HEK293 (cell line): ENCODE measurements at regions not wholly inside any gene's neighbourhood (a gene's known extent, or its start where the extent isn't known, plus 50 kb on each side); places are given as distances from the start of the nearest gene placed in this dataset.

Experiments
- BCL6B ChIP-seq: fragments of 450-650 bp; formaldehyde crosslinking; IDR thresholded peaks from 2 replicates; pipeline ENCODE4 v1.5.1; 2017; ENCODE audit warnings: missing biosample characterization, missing genetic modification characterization
- PRDM6 ChIP-seq: fragments of 450-650 bp; formaldehyde crosslinking; IDR thresholded peaks from 2 replicates; pipeline ENCODE4 v1.5.1; 2017; ENCODE audit warnings: missing biosample characterization, missing genetic modification characterization
- RBAK ChIP-seq: fragments of 450-650 bp; formaldehyde crosslinking; IDR thresholded peaks from 2 replicates; pipeline ENCODE4 v1.5.1; 2016; ENCODE audit warnings: missing biosample characterization, missing genetic modification characterization
- SP2 ChIP-seq: fragments of 450-650 bp; formaldehyde crosslinking; IDR thresholded peaks from 2 replicates; pipeline ENCODE4 v1.5.1; 2016; ENCODE audit warnings: missing biosample characterization, missing genetic modification characterization
- SP3 ChIP-seq: fragments of 450-650 bp; formaldehyde crosslinking; IDR thresholded peaks from 2 replicates; pipeline ENCODE4 v1.5.1; 2016; ENCODE audit warnings: missing biosample characterization, missing genetic modification characterization
- ZBTB48 ChIP-seq: fragments of 450-650 bp; formaldehyde crosslinking; IDR thresholded peaks from 2 replicates; pipeline ENCODE4 v1.5.1; 2016; ENCODE audit warnings: missing biosample characterization, missing genetic modification characterization
- ZBTB6 ChIP-seq: fragments of 450-650 bp; formaldehyde crosslinking; IDR thresholded peaks from 2 replicates; pipeline ENCODE4 v1.5.1; 2017; ENCODE audit warnings: missing biosample characterization, missing genetic modification characterization
- ZNF114 ChIP-seq: fragments of 450-650 bp; formaldehyde crosslinking; IDR thresholded peaks from 2 replicates; pipeline ENCODE4 v1.5.0; 2017; ENCODE audit warnings: missing biosample characterization, missing genetic modification characterization
- ZNF133 ChIP-seq: fragments of 450-650 bp; formaldehyde crosslinking; IDR thresholded peaks from 2 replicates; pipeline ENCODE4 v1.5.1; 2016; ENCODE audit warnings: missing biosample characterization, missing genetic modification characterization
- ZNF157 ChIP-seq: fragments of 450-650 bp; formaldehyde crosslinking; IDR thresholded peaks from 2 replicates; pipeline ENCODE4 v1.5.1; 2016; ENCODE audit warnings: missing biosample characterization, missing genetic modification characterization
- ZNF169 ChIP-seq: fragments of 450-650 bp; formaldehyde crosslinking; IDR thresholded peaks from 2 replicates; pipeline ENCODE4 v1.5.1; 2016; ENCODE audit warnings: missing biosample characterization, missing genetic modification characterization
- ZNF174 ChIP-seq: fragments of 450-650 bp; formaldehyde crosslinking; IDR thresholded peaks from 2 replicates; pipeline ENCODE4 v1.5.0; 2017; ENCODE audit warnings: missing biosample characterization, mild to moderate bottlenecking, missing genetic modification characterization
- ZNF214 ChIP-seq: fragments of 450-650 bp; formaldehyde crosslinking; IDR thresholded peaks from 2 replicates; pipeline ENCODE4 v1.5.1; 2017; ENCODE audit warnings: missing biosample characterization, mild to moderate bottlenecking, missing genetic modification characterization, borderline replicate concordance
- ZNF280D ChIP-seq: fragments of 450-650 bp; formaldehyde crosslinking; IDR thresholded peaks from 2 replicates; pipeline ENCODE4 v1.5.1; 2016; ENCODE audit warnings: missing biosample characterization, missing genetic modification characterization
- ZNF335 ChIP-seq: fragments of 450-650 bp; formaldehyde crosslinking; conservative IDR thresholded peaks from 2 replicates; pipeline ENCODE4 v1.5.1; 2016; ENCODE audit warnings: missing biosample characterization, missing genetic modification characterization
- ZNF391 ChIP-seq: fragments of 450-650 bp; formaldehyde crosslinking; IDR thresholded peaks from 2 replicates; pipeline ENCODE4 v1.5.1; 2016; ENCODE audit warnings: low read depth, missing biosample characterization, missing genetic modification characterization, borderline replicate concordance
- ZNF404 ChIP-seq: fragments of 450-650 bp; formaldehyde crosslinking; IDR thresholded peaks from 2 replicates; pipeline ENCODE4 v1.5.1; 2017; ENCODE audit warnings: missing biosample characterization, missing genetic modification characterization
- ZNF433 ChIP-seq: fragments of 450-650 bp; formaldehyde crosslinking; IDR thresholded peaks from 2 replicates; pipeline ENCODE4 v1.5.1; 2016; ENCODE audit warnings: missing biosample characterization, missing genetic modification characterization, low read depth
- ZNF521 ChIP-seq: fragments of 450-650 bp; formaldehyde crosslinking; IDR thresholded peaks from 2 replicates; pipeline ENCODE4 v1.5.1; 2017; ENCODE audit warnings: missing biosample characterization, mild to moderate bottlenecking, missing genetic modification characterization
- ZNF560 ChIP-seq: fragments of 450-650 bp; formaldehyde crosslinking; IDR thresholded peaks from 2 replicates; pipeline ENCODE4 v1.5.1; 2017; ENCODE audit warnings: missing biosample characterization, missing genetic modification characterization, borderline replicate concordance
- ZNF624 ChIP-seq: fragments of 450-650 bp; formaldehyde crosslinking; IDR thresholded peaks from 2 replicates; pipeline ENCODE4 v1.5.1; 2017; ENCODE audit warnings: missing biosample characterization, missing genetic modification characterization
- ZNF785 ChIP-seq: fragments of 450-650 bp; formaldehyde crosslinking; IDR thresholded peaks from 2 replicates; pipeline ENCODE4 v1.5.1; 2016; ENCODE audit warnings: missing biosample characterization, missing genetic modification characterization
- TF ChIP-seq, protein P1 (sequence below): fragments of 450-650 bp; formaldehyde crosslinking; IDR thresholded peaks from 2 replicates; pipeline ENCODE4 v1.5.1; 2017; ENCODE audit warnings: missing biosample characterization, mild to moderate bottlenecking, missing genetic modification characterization, moderate library complexity
- TF ChIP-seq, protein P2 (sequence below): fragments of 450-650 bp; formaldehyde crosslinking; IDR thresholded peaks from 2 replicates; pipeline ENCODE4 v1.5.1; 2016; ENCODE audit warnings: missing biosample characterization, missing genetic modification characterization, low read depth
- TF ChIP-seq, protein P3 (sequence below): fragments of 450-650 bp; formaldehyde crosslinking; IDR thresholded peaks from 2 replicates; pipeline ENCODE4 v1.5.1; 2017; ENCODE audit warnings: missing biosample characterization, missing genetic modification characterization
- TF ChIP-seq, protein P4 (sequence below): fragments of 450-650 bp; formaldehyde crosslinking; IDR thresholded peaks from 2 replicates; pipeline ENCODE4 v1.5.1; 2017; ENCODE audit warnings: missing biosample characterization, missing genetic modification characterization

- TF ChIP-seq ZNF785: no peak
- TF ChIP-seq, protein P1, sequence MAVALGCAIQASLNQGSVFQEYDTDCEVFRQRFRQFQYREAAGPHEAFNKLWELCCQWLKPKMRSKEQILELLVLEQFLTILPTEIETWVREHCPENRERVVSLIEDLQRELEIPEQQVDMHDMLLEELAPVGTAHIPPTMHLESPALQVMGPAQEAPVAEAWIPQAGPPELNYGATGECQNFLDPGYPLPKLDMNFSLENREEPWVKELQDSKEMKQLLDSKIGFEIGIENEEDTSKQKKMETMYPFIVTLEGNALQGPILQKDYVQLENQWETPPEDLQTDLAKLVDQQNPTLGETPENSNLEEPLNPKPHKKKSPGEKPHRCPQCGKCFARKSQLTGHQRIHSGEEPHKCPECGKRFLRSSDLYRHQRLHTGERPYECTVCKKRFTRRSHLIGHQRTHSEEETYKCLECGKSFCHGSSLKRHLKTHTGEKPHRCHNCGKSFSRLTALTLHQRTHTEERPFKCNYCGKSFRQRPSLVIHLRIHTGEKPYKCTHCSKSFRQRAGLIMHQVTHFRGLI (tag by site-specific recombination): no peak
- TF ChIP-seq ZNF214 (tag by site-specific recombination): no peak
- TF ChIP-seq ZNF174 (tag by site-specific recombination): no peak
- no peak for TF ChIP-seq ZNF521 (tag by site-specific recombination)
- TF ChIP-seq ZNF391 (tag by site-specific recombination): 0 out of 2 replicates have a peak, but pooled peaks have one; percentile 17
- no peak for TF ChIP-seq PRDM6 (tag by site-specific recombination)
- no peak for TF ChIP-seq ZBTB6
- TF ChIP-seq ZNF133 (tag by site-specific recombination): no peak
- no peak for TF ChIP-seq ZNF114 (tag by site-specific recombination)
- no peak for TF ChIP-seq ZBTB48 (tag by site-specific recombination)
- TF ChIP-seq, protein P2, sequence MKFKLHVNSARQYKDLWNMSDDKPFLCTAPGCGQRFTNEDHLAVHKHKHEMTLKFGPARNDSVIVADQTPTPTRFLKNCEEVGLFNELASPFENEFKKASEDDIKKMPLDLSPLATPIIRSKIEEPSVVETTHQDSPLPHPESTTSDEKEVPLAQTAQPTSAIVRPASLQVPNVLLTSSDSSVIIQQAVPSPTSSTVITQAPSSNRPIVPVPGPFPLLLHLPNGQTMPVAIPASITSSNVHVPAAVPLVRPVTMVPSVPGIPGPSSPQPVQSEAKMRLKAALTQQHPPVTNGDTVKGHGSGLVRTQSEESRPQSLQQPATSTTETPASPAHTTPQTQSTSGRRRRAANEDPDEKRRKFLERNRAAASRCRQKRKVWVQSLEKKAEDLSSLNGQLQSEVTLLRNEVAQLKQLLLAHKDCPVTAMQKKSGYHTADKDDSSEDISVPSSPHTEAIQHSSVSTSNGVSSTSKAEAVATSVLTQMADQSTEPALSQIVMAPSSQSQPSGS (tag by site-specific recombination): no peak
- TF ChIP-seq ZNF169 (tag by site-specific recombination): no peak
- TF ChIP-seq ZNF624 (tag by site-specific recombination): no peak
- no peak for TF ChIP-seq ZNF157 (tag by site-specific recombination)
- TF ChIP-seq ZNF404 (tag by site-specific recombination): no peak
- peak; percentile 39 for TF ChIP-seq ZNF335 (tag by site-specific recombination)
- TF ChIP-seq RBAK (tag by site-specific recombination): no peak
- no peak for TF ChIP-seq BCL6B (tag by site-specific recombination)
- no peak for TF ChIP-seq ZNF433 (tag by site-specific recombination)
- no peak for TF ChIP-seq SP3 (tag by site-specific recombination)
- TF ChIP-seq, protein P3, sequence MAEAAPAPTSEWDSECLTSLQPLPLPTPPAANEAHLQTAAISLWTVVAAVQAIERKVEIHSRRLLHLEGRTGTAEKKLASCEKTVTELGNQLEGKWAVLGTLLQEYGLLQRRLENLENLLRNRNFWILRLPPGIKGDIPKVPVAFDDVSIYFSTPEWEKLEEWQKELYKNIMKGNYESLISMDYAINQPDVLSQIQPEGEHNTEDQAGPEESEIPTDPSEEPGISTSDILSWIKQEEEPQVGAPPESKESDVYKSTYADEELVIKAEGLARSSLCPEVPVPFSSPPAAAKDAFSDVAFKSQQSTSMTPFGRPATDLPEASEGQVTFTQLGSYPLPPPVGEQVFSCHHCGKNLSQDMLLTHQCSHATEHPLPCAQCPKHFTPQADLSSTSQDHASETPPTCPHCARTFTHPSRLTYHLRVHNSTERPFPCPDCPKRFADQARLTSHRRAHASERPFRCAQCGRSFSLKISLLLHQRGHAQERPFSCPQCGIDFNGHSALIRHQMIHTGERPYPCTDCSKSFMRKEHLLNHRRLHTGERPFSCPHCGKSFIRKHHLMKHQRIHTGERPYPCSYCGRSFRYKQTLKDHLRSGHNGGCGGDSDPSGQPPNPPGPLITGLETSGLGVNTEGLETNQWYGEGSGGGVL: no peak
- no peak for TF ChIP-seq ZNF280D
- no peak for TF ChIP-seq ZNF560 (tag by site-specific recombination)
- TF ChIP-seq SP2 (tag by site-specific recombination): no peak
- TF ChIP-seq, protein P4, sequence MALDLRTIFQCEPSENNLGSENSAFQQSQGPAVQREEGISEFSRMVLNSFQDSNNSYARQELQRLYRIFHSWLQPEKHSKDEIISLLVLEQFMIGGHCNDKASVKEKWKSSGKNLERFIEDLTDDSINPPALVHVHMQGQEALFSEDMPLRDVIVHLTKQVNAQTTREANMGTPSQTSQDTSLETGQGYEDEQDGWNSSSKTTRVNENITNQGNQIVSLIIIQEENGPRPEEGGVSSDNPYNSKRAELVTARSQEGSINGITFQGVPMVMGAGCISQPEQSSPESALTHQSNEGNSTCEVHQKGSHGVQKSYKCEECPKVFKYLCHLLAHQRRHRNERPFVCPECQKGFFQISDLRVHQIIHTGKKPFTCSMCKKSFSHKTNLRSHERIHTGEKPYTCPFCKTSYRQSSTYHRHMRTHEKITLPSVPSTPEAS: 0 out of 2 replicates have a peak, but pooled peaks have one; percentile 16
Measured at GRCh38 chr20:59403261-59403961, 103.0 kb downstream of the EDN3 start (continued).
